ENCODE measurements at regions not wholly inside any gene's neighbourhood (a gene's known extent, or its start where the extent isn't known, plus 50 kb on each side); places are given as distances from the start of the nearest gene placed in this dataset.

DNA sequence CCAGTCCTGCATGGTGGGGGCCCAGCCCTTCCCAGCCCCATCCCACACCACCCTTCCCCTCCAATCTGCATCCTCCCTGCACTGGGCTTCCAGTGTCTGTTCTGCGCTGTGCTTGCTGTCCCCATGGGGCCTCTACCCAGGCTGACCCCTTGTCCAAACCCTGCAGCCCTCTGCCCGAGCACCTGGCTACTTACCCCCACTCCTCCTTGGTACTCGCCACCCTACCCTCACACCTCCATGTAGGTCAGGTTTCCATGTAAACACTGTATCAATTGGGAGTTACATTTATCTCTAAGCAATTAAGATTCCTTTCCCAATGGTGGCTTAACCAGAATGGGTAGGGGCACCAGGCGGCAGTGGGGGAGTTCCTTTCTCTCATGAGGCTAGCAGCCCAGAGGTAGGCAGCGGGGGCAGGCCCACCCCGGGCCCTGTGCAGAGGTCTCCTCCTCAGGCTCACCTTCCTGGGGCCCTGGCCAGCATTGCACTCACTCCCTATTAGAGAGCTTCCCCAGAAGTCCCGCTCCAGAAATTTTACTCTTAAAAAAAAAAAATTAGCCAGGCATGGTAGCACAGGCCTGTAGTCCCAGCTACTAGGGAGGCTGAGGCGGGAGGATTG, 76.6 kb upstream of the CCND2 start:
- no peaks in the 10 kb centered on the region; the same call in 1 of the 2 replicates for H3K27me3 ChIP-seq (ENCODE audit: control insufficient read depth, insufficient read depth, low read length)
- no peaks in the 10 kb centered on the region for H3K4me1 ChIP-seq (ENCODE audit: control insufficient read depth, insufficient read depth, low read length)
- intact Hi-C loops (cut with micrococcal nuclease; ENCODE audit: unreplicated experiment) (no loop called here), in situ Hi-C loops (cut with HindIII; ENCODE audit: low pct_unique_long_range_greater_than_20kb, low sequenced_read_pairs) (no loop called here)
- BruUV-seq (replicated peaks): no TSS peak
- no peaks in the 10 kb centered on the region for H3K9me3 ChIP-seq (ENCODE audit: control insufficient read depth, insufficient read depth, low read depth, low read length)
- TF ChIP-seq POLR2AphosphoS5 (IDR thresholded peaks at IDR 0.05; ENCODE audit: low read depth, low read length): no peak
- TF ChIP-seq, protein P1, sequence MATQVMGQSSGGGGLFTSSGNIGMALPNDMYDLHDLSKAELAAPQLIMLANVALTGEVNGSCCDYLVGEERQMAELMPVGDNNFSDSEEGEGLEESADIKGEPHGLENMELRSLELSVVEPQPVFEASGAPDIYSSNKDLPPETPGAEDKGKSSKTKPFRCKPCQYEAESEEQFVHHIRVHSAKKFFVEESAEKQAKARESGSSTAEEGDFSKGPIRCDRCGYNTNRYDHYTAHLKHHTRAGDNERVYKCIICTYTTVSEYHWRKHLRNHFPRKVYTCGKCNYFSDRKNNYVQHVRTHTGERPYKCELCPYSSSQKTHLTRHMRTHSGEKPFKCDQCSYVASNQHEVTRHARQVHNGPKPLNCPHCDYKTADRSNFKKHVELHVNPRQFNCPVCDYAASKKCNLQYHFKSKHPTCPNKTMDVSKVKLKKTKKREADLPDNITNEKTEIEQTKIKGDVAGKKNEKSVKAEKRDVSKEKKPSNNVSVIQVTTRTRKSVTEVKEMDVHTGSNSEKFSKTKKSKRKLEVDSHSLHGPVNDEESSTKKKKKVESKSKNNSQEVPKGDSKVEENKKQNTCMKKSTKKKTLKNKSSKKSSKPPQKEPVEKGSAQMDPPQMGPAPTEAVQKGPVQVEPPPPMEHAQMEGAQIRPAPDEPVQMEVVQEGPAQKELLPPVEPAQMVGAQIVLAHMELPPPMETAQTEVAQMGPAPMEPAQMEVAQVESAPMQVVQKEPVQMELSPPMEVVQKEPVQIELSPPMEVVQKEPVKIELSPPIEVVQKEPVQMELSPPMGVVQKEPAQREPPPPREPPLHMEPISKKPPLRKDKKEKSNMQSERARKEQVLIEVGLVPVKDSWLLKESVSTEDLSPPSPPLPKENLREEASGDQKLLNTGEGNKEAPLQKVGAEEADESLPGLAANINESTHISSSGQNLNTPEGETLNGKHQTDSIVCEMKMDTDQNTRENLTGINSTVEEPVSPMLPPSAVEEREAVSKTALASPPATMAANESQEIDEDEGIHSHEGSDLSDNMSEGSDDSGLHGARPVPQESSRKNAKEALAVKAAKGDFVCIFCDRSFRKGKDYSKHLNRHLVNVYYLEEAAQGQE (IDR thresholded peaks at IDR 0.05; ENCODE audit: insufficient read depth in 1 of 2, low read depth in 2 of 2, low read length in 1 of 2): no peak
- no peak for TF ChIP-seq SIN3A (IDR thresholded peaks at IDR 0.05; ENCODE audit: borderline replicate concordance, insufficient read depth, low read depth, low read length)
- TF ChIP-seq TCF7L2 (IDR thresholded peaks at IDR 0.05; ENCODE audit: low read depth, low read length): no peak
- TF ChIP-seq, protein P2, sequence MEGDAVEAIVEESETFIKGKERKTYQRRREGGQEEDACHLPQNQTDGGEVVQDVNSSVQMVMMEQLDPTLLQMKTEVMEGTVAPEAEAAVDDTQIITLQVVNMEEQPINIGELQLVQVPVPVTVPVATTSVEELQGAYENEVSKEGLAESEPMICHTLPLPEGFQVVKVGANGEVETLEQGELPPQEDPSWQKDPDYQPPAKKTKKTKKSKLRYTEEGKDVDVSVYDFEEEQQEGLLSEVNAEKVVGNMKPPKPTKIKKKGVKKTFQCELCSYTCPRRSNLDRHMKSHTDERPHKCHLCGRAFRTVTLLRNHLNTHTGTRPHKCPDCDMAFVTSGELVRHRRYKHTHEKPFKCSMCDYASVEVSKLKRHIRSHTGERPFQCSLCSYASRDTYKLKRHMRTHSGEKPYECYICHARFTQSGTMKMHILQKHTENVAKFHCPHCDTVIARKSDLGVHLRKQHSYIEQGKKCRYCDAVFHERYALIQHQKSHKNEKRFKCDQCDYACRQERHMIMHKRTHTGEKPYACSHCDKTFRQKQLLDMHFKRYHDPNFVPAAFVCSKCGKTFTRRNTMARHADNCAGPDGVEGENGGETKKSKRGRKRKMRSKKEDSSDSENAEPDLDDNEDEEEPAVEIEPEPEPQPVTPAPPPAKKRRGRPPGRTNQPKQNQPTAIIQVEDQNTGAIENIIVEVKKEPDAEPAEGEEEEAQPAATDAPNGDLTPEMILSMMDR (IDR thresholded peaks at IDR 0.05): no peak
- ChIA-PET POLR2A (no interaction called here), CTCF (no interaction called here)
- no peak overlapping the region for H3K27ac ChIP-seq (ENCODE audit: low read length)
- no peak overlapping the region for H3K4me3 ChIP-seq (ENCODE audit: low read depth in 2 of 2, low read length in 2 of 2)
- ATAC-seq: no peak
- DNase-seq (ENCODE audit: low read depth, low spot score): no peak
- no peaks in the 10 kb centered on the region for H3K36me3 ChIP-seq (ENCODE audit: control insufficient read depth, insufficient read depth, low read length)

DNA sequence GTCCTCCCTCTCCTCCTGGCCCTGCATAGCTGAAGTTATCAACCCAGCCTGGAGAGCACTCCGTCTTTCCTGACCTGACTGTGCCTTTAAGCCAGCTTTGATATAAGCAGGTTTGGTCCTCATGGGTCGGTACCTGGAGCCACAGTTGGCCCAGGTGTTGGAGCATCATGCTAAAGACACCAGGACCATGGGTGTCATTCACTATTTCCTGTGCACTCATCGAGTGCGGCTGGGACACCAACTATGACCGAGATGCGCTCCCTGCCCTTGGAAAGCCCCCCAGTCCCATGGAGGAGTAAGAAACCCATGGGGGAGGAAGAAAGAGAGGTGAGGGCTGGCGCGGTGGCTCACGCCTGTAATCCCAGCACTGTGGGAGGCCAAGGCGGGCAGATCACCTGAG, 78.9 kb upstream of the CCND2 start:
- H3K27ac ChIP-seq (ENCODE audit: low read length): no peak overlapping the region
- TF ChIP-seq TCF7L2 (IDR thresholded peaks at IDR 0.05; ENCODE audit: low read depth, low read length) (no peak), POLR2AphosphoS5 (IDR thresholded peaks at IDR 0.05; ENCODE audit: low read depth, low read length) (no peak), SIN3A (IDR thresholded peaks at IDR 0.05; ENCODE audit: borderline replicate concordance, insufficient read depth, low read depth, low read length) (no peak)
- TF ChIP-seq, protein P1 (IDR thresholded peaks at IDR 0.05; ENCODE audit: insufficient read depth in 1 of 2, low read depth in 2 of 2, low read length in 1 of 2): no peak
- TF ChIP-seq, protein P2 (IDR thresholded peaks at IDR 0.05): no peak
- H3K4me3 ChIP-seq (ENCODE audit: low read depth in 2 of 2, low read length in 2 of 2): no peak overlapping the region
- ChIA-PET POLR2A (no interaction called here), CTCF (no interaction called here)
- in situ Hi-C loops (cut with HindIII; ENCODE audit: low pct_unique_long_range_greater_than_20kb, low sequenced_read_pairs) (no loop called here), intact Hi-C loops (cut with micrococcal nuclease; ENCODE audit: unreplicated experiment) (no loop called here)
- no peaks in the 10 kb centered on the region; the same call in 1 of the 2 replicates for H3K27me3 ChIP-seq (ENCODE audit: control insufficient read depth, insufficient read depth, low read length)
- no peaks in the 10 kb centered on the region for H3K9me3 ChIP-seq (ENCODE audit: control insufficient read depth, insufficient read depth, low read depth, low read length)
- ATAC-seq (no peak), DNase-seq (ENCODE audit: low read depth, low spot score) (no peak)
- BruUV-seq (replicated peaks): no TSS peak
- H3K36me3 ChIP-seq (ENCODE audit: control insufficient read depth, insufficient read depth, low read length): no peaks in the 10 kb centered on the region
- H3K4me1 ChIP-seq (ENCODE audit: control insufficient read depth, insufficient read depth, low read length): no peaks in the 10 kb centered on the region
